ENCODE measurements at regions not wholly inside any gene's neighbourhood (a gene's known extent, or its start where the extent isn't known, plus 50 kb on each side); places are given as distances from the start of the nearest gene placed in this dataset.
A peak's percentile ranks its signal among the peaks of the same experiment; 100 is the strongest.

DNA sequence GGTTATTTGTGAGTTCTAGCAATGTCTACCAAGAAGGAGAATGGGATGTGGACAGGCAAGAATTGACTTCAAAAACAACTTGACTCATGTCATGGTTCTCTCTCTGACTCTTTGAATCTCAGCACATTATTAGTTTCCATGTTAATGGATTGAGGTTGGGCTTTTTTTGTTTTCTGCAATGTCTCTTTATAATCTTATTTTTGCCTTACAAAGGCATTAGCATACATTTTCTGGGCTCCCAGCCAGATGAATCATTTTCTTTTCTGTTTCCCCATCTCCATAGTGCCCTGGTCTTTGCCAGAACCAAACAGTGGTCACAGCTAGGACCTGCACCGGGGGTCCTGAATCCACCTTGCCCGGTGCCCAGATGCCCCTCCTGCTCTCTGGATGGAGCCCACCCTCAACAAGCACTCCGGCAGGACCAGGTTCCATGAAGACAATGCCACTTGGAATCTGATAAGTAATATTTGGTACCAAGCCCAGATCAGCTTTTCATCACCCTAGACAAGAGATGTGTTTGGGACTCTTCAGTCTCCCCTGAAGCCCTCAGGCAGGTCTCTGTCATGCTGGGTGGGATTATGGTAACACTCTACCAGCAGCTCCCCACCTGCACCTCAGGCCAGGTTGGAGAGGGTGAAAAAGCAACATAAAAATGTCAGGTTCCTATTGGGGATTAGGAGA lies 266.7 kb upstream of the SULF2 start:
- ChIA-PET CTCF (interaction anchor here (0.6 to 1.5 kb wide), 5 partner anchors 26 to 1371 kb away, joined by 3 to 6 read pairs (median 3); no protein-coding TSS in a partner anchor), POLR2A (interaction anchor here (0.5 to 5.6 kb wide), 21 partner anchors 9 to 1792 kb away, joined by 3 to 23 read pairs (median 4); no protein-coding TSS in a partner anchor)
- TF ChIP-seq, protein P1, sequence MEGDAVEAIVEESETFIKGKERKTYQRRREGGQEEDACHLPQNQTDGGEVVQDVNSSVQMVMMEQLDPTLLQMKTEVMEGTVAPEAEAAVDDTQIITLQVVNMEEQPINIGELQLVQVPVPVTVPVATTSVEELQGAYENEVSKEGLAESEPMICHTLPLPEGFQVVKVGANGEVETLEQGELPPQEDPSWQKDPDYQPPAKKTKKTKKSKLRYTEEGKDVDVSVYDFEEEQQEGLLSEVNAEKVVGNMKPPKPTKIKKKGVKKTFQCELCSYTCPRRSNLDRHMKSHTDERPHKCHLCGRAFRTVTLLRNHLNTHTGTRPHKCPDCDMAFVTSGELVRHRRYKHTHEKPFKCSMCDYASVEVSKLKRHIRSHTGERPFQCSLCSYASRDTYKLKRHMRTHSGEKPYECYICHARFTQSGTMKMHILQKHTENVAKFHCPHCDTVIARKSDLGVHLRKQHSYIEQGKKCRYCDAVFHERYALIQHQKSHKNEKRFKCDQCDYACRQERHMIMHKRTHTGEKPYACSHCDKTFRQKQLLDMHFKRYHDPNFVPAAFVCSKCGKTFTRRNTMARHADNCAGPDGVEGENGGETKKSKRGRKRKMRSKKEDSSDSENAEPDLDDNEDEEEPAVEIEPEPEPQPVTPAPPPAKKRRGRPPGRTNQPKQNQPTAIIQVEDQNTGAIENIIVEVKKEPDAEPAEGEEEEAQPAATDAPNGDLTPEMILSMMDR (IDR thresholded peaks at IDR 0.05; ENCODE audit: unreplicated experiment) = no peak
- Mint-ChIP-seq H3K36me3 (ENCODE audit: insufficient read depth, unreplicated experiment) (no peaks in the 10 kb centered on the region), H3K9me3 (ENCODE audit: unreplicated experiment) (no peaks in the 10 kb centered on the region), H3K4me1 (ENCODE audit: insufficient read depth, unreplicated experiment) (peaks cover 20% of the 10 kb centered on the region), H3K27me3 (ENCODE audit: insufficient read depth, unreplicated experiment) (no peaks in the 10 kb centered on the region), H3K27ac (ENCODE audit: low read depth, unreplicated experiment) (peak overlapping the region; percentile 94), H3K4me3 (ENCODE audit: unreplicated experiment) (no peak overlapping the region)
- intact Hi-C loops (cut with micrococcal nuclease) = no loop called here
- BruUV-seq (replicated peaks) = no TSS peak
- peak; percentile 96 for DNase-seq (ENCODE audit: unreplicated experiment)

DNA sequence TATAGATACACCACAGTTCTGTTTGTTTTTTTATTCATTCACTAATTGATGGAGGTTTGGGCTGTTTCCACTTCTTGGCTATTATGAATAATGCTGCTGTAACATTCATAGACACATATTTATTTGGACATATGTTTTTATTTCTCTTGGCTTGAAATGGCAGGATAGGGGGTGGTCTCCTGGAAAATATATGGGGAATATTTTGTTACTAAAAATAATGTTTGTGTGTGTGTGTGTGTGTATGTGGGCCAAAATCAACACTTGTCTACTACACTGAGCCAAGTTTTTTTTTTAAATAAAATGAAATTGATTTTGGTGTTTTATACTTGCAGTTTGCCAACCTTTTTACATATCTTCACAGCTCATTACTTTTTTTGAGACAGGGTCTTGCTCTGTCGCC lies 264.4 kb upstream of the SULF2 start:
- intact Hi-C loops (cut with micrococcal nuclease) = no loop called here
- Mint-ChIP-seq H3K4me3 (ENCODE audit: unreplicated experiment) (no peak overlapping the region), H3K27me3 (ENCODE audit: insufficient read depth, unreplicated experiment) (no peaks in the 10 kb centered on the region), H3K36me3 (ENCODE audit: insufficient read depth, unreplicated experiment) (no peaks in the 10 kb centered on the region), H3K4me1 (ENCODE audit: insufficient read depth, unreplicated experiment) (peaks cover 20% of the 10 kb centered on the region), H3K9me3 (ENCODE audit: unreplicated experiment) (no peaks in the 10 kb centered on the region), H3K27ac (ENCODE audit: low read depth, unreplicated experiment) (no peak overlapping the region)
- peak; percentile 26 for DNase-seq (ENCODE audit: unreplicated experiment)
- TF ChIP-seq, protein P1 (IDR thresholded peaks at IDR 0.05; ENCODE audit: unreplicated experiment) = no peak
- CTCF ChIA-PET = interaction anchor here (0.8 to 1.5 kb wide), 3 partner anchors 22 to 325 kb away, joined by 3 to 4 read pairs (median 3); no protein-coding TSS in a partner anchor
- no TSS peak for BruUV-seq (replicated peaks)
- POLR2A ChIA-PET = interaction anchor here (0.6 to 5.6 kb wide), 7 partner anchors 18 to 794 kb away, joined by 3 to 23 read pairs (median 4); no protein-coding TSS in a partner anchor

DNA sequence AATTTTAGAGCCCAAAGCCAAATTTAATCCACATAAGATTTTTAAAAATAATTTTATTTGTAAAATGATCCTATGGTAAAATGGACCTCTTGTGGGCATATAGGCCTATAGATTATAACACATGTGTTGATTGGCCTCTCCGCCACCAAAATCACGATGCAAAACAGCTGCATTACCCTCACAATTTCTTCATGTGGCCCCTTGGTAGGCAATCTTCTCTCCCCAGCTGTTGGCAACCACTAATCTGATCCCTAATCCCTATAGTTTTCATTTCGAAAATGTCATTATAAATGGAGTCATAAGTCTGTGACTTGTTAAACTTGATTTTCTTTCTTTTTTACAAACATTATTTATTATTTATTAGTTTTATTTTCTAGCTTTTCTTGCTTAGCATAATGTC lies 263.9 kb upstream of the SULF2 start:
- DNase-seq (ENCODE audit: unreplicated experiment) = no peak
- no TSS peak for BruUV-seq (replicated peaks)
- Mint-ChIP-seq H3K4me3 (ENCODE audit: unreplicated experiment) (no peak overlapping the region), H3K9me3 (ENCODE audit: unreplicated experiment) (no peaks in the 10 kb centered on the region), H3K36me3 (ENCODE audit: insufficient read depth, unreplicated experiment) (no peaks in the 10 kb centered on the region), H3K27ac (ENCODE audit: low read depth, unreplicated experiment) (no peak overlapping the region), H3K27me3 (ENCODE audit: insufficient read depth, unreplicated experiment) (no peaks in the 10 kb centered on the region), H3K4me1 (ENCODE audit: insufficient read depth, unreplicated experiment) (peaks cover 20% of the 10 kb centered on the region)
- ChIA-PET CTCF (interaction anchor here (0.6 to 1.5 kb wide), 6 partner anchors 15 to 324 kb away, joined by 3 to 4 read pairs (median 3); no protein-coding TSS in a partner anchor), POLR2A (interaction anchor here (0.6 to 5.6 kb wide), 5 partner anchors 18 to 231 kb away, joined by 3 to 23 read pairs (median 4); no protein-coding TSS in a partner anchor)
- TF ChIP-seq, protein P1 (IDR thresholded peaks at IDR 0.05; ENCODE audit: unreplicated experiment) = no peak
- intact Hi-C loops (cut with micrococcal nuclease) = no loop called here

DNA sequence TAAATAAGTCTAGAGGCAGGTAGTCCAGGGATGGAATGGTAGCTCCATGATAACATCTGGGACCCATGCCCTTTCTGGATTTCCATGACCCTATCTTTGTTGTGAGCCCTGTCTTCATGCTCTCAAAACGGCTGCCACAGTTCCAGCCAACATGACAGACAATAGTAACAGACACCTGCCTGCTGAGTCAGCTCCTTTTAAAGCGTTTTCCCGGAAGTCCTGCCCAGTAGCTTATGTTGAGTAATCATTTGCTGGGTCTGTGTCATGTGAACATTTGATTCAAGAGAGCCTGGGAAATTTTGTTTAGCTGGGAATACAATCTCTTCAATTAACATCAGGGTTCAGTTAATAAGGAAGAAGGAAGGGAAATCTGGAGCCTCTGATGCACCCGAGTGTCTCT lies 262.2 kb upstream of the SULF2 start:
- H3K4me1 Mint-ChIP-seq (ENCODE audit: insufficient read depth, unreplicated experiment) = peaks cover 11% of the 10 kb centered on the region
- intact Hi-C loops (cut with micrococcal nuclease) = no loop called here
- no peak overlapping the region for H3K27ac Mint-ChIP-seq (ENCODE audit: low read depth, unreplicated experiment)
- no peaks in the 10 kb centered on the region for H3K27me3 Mint-ChIP-seq (ENCODE audit: insufficient read depth, unreplicated experiment)
- CTCF ChIA-PET = interaction anchor here (0.7 kb wide), 2 partner anchors 17 to 231 kb away, joined by 3 read pairs; no protein-coding TSS in a partner anchor
- no peaks in the 10 kb centered on the region for H3K9me3 Mint-ChIP-seq (ENCODE audit: unreplicated experiment)
- no TSS peak for BruUV-seq (replicated peaks)
- peak; percentile 52 for DNase-seq (ENCODE audit: unreplicated experiment)
- POLR2A ChIA-PET = interaction anchor here (5.6 kb wide), 1 partner anchor 16 kb away, joined by 23 read pairs; no protein-coding TSS in a partner anchor
- no peaks in the 10 kb centered on the region for H3K36me3 Mint-ChIP-seq (ENCODE audit: insufficient read depth, unreplicated experiment)
- no peak overlapping the region for H3K4me3 Mint-ChIP-seq (ENCODE audit: unreplicated experiment)
- TF ChIP-seq, protein P1 (IDR thresholded peaks at IDR 0.05; ENCODE audit: unreplicated experiment) = no peak

Measured in MCF 10A (cell line).